Trophoblast cell (in vitro differentiated cells and primary cell): ENCODE measurements at regions not wholly inside any gene's neighbourhood (a gene's known extent, or its start where the extent isn't known, plus 50 kb on each side); places are given as distances from the start of the nearest gene placed in this dataset.

Experiments
- DNase-seq, 2 donors: peaks; one replicate each; pipeline ENCODE4 v3.0.0-alpha.2; 2016
- H2AFZ ChIP-seq: 2 replicates; pipeline ENCODE4 v1.6.1; 2013; ENCODE audit warnings: low read length, moderate library complexity, mild to moderate bottlenecking; ENCODE audit not compliant: insufficient read depth, poor library complexity
- H2AK5ac ChIP-seq: 2 replicates; pipeline ENCODE4 v1.6.1; 2013; ENCODE audit warnings: mild to moderate bottlenecking, low read length
- H2BK120ac ChIP-seq: 2 replicates; pipeline ENCODE4 v1.6.1; 2013; ENCODE audit warnings: low read length, mild to moderate bottlenecking, moderate library complexity; ENCODE audit not compliant: insufficient read depth, poor library complexity
- H2BK12ac ChIP-seq: 2 replicates; pipeline ENCODE4 v1.6.1; 2013; ENCODE audit warnings: mild to moderate bottlenecking, low read length, moderate library complexity
- H2BK5ac ChIP-seq: 2 replicates; pipeline ENCODE4 v1.6.1; 2013; ENCODE audit warnings: low read length, low read depth, moderate library complexity, mild to moderate bottlenecking; ENCODE audit not compliant: poor library complexity
- H3K14ac ChIP-seq: 2 replicates; pipeline ENCODE4 v1.6.1; 2013; ENCODE audit warnings: mild to moderate bottlenecking, low read length
- H3K18ac ChIP-seq: 2 replicates; pipeline ENCODE4 v1.6.1; 2013; ENCODE audit warnings: mild to moderate bottlenecking, low read length
- H3K23ac ChIP-seq: 2 replicates; pipeline ENCODE4 v1.6.1; 2013; ENCODE audit warnings: low read length
- H3K27ac ChIP-seq: 2 replicates; pipeline ENCODE4 v1.5.1; 2013; ENCODE audit warnings: low read depth, mild to moderate bottlenecking, inconsistent platforms, low read length, moderate library complexity
- H3K27me3 ChIP-seq: 2 replicates; pipeline ENCODE4 v1.6.1; 2013; ENCODE audit warnings: inconsistent platforms, mild to moderate bottlenecking, low read length, moderate library complexity; ENCODE audit not compliant: insufficient read depth
- H3K36me3 ChIP-seq, 2 experiments: 1 replicate in 1 of 2; 2 replicates in 1 of 2; pipeline ENCODE4 v1.6.1; 2013; ENCODE audit warnings: low read length in 2 of 2, mild to moderate bottlenecking in 2 of 2, moderate library complexity in 1 of 2; ENCODE audit not compliant: insufficient read depth in 2 of 2, control insufficient read depth in 1 of 2
- H3K4ac ChIP-seq: 2 replicates; pipeline ENCODE4 v1.6.1; 2013; ENCODE audit warnings: low read depth, mild to moderate bottlenecking, low read length, moderate library complexity
- H3K4me1 ChIP-seq, 2 experiments: 1 replicate in 1 of 2; 2 replicates in 1 of 2; pipeline ENCODE4 v1.6.1; 2013; ENCODE audit warnings: low read length in 2 of 2, mild to moderate bottlenecking in 2 of 2, moderate library complexity in 1 of 2; ENCODE audit not compliant: insufficient read depth in 2 of 2, control insufficient read depth in 1 of 2
- H3K4me2 ChIP-seq: 2 replicates; pipeline ENCODE4 v1.6.1; 2013; ENCODE audit warnings: inconsistent platforms, mild to moderate bottlenecking, low read length, moderate library complexity
- H3K4me3 ChIP-seq: 2 replicates; pipeline ENCODE4 v1.5.1; 2013; ENCODE audit warnings: mild to moderate bottlenecking, low read depth, low read length, inconsistent platforms
- H3K79me1 ChIP-seq: one replicate; pipeline ENCODE4 v1.6.1; 2013; ENCODE audit warnings: low read length
- H3K79me2 ChIP-seq: 2 replicates; pipeline ENCODE4 v1.6.1; 2013; ENCODE audit warnings: low read length, mild to moderate bottlenecking; ENCODE audit not compliant: control insufficient read depth, insufficient read depth, poor library complexity
- H3K9ac ChIP-seq: 2 replicates; pipeline ENCODE4 v1.6.1; 2013; ENCODE audit warnings: mild to moderate bottlenecking, low read length
- H3K9me3 ChIP-seq: 2 replicates; pipeline ENCODE4 v1.6.1; 2013; ENCODE audit warnings: low read depth, mild to moderate bottlenecking, control low read depth, inconsistent platforms, low read length; ENCODE audit not compliant: insufficient read depth
- H4K12ac ChIP-seq: 2 replicates; pipeline ENCODE4 v1.6.1; 2013; ENCODE audit warnings: low read depth, mild to moderate bottlenecking, low read length, moderate library complexity
- H4K8ac ChIP-seq: 2 replicates; pipeline ENCODE4 v1.6.1; 2013; ENCODE audit warnings: low read depth, mild to moderate bottlenecking, low read length, moderate library complexity
- H4K91ac ChIP-seq: one replicate; pipeline ENCODE4 v1.6.1; 2013; ENCODE audit warnings: low read depth, mild to moderate bottlenecking, low read length, moderate library complexity
- WGBS: extraction: QIAGEN DNeasy Blood & Tissue Kit; methylation state at CpG from one replicate; pipeline ENCODE4 v1.1.7; 2013; ENCODE audit warnings: missing lambda C conversion rate; ENCODE audit not compliant: insufficient read length, insufficient coverage; ENCODE audit errors: extremely low coverage; 5-methylcytosine and 5-hydroxymethylcytosine counted together

- no peaks in the 10 kb centered on the region for H3K79me1 ChIP-seq
- no peaks in the 10 kb centered on the region for H3K27me3 ChIP-seq
- no peak overlapping the region for H3K9ac ChIP-seq
- no peak overlapping the region for H3K4ac ChIP-seq
- no peaks in the 10 kb centered on the region for H3K36me3 ChIP-seq
- DNase-seq, result no peak
- no peak overlapping the region for H2BK5ac ChIP-seq
- H2AFZ ChIP-seq, result no peak overlapping the region
- H3K79me2 ChIP-seq, result no peaks in the 10 kb centered on the region
- peaks cover 7% of the 10 kb centered on the region for H3K9me3 ChIP-seq
- no peak overlapping the region for H4K8ac ChIP-seq
- no peak overlapping the region for H3K23ac ChIP-seq
- H3K27ac ChIP-seq, result no peak overlapping the region
- no peak overlapping the region for H3K14ac ChIP-seq
- WGBS, result no CpG with 5 or more reads among the region's 4 CpGs
- no peak overlapping the region for H2AK5ac ChIP-seq
- H3K4me1 ChIP-seq, result no peaks in the 10 kb centered on the region
- H3K18ac ChIP-seq, result no peak overlapping the region
- no peak overlapping the region for H3K4me3 ChIP-seq
- no peak overlapping the region for H2BK120ac ChIP-seq
- H2BK12ac ChIP-seq, result no peak overlapping the region
- no peak overlapping the region for H4K91ac ChIP-seq
- H3K4me2 ChIP-seq, result no peak overlapping the region
- no peak overlapping the region for H4K12ac ChIP-seq
Observed at GRCh38 chr1:11377954-11378353, 101.0 kb upstream of the DISP3 start.

GRCh38 chr1:11379851-11380250 is 99.1 kb upstream of the DISP3 start:
- WGBS, result no CpG with 5 or more reads among the region's 8 CpGs
- Histone ChIP-seq H2AFZ (no peak overlapping the region), H3K9me3 (no peaks in the 10 kb centered on the region), H2BK120ac (no peak overlapping the region), H3K9ac (no peak overlapping the region), H4K12ac (no peak overlapping the region), H3K27me3 (no peaks in the 10 kb centered on the region), H3K4ac (no peak overlapping the region), H3K23ac (no peak overlapping the region), H2AK5ac (no peak overlapping the region), H3K79me1 (no peaks in the 10 kb centered on the region), H3K4me2 (no peak overlapping the region), H3K4me1 (no peaks in the 10 kb centered on the region), H2BK5ac (no peak overlapping the region), H3K27ac (no peak overlapping the region), H3K14ac (no peak overlapping the region), H3K4me3 (no peak overlapping the region), H4K8ac (no peak overlapping the region), H4K91ac (no peak overlapping the region), H3K36me3 (no peaks in the 10 kb centered on the region), H3K79me2 (no peaks in the 10 kb centered on the region), H2BK12ac (no peak overlapping the region), H3K18ac (no peak overlapping the region)
- no peak for DNase-seq

- no CpG with 5 or more reads among the region's 5 CpGs for WGBS
- no peak overlapping the region for H2BK12ac ChIP-seq
Observed at GRCh38 chr1:11380500-11380899, 98.5 kb upstream of the DISP3 start.

GRCh38 chr1:11383553-11384169 is 95.3 kb upstream of the DISP3 start:
- Histone ChIP-seq H2AFZ (no peak overlapping the region), H3K23ac (no peak overlapping the region), H2BK12ac (no peak overlapping the region), H3K14ac (no peak overlapping the region), H3K9me3 (no peaks in the 10 kb centered on the region), H3K79me2 (no peaks in the 10 kb centered on the region), H3K9ac (no peak overlapping the region), H2AK5ac (no peak overlapping the region), H2BK5ac (no peak overlapping the region), H3K4me2 (no peak overlapping the region), H3K27me3 (no peaks in the 10 kb centered on the region), H3K4me1 (no peaks in the 10 kb centered on the region), H3K4me3 (no peak overlapping the region), H3K4ac (no peak overlapping the region), H4K8ac (no peak overlapping the region), H3K79me1 (no peaks in the 10 kb centered on the region), H4K91ac (no peak overlapping the region), H2BK120ac (no peak overlapping the region), H3K27ac (no peak overlapping the region), H3K36me3 (no peaks in the 10 kb centered on the region), H4K12ac (no peak overlapping the region), H3K18ac (no peak overlapping the region)
- no CpG with 5 or more reads among the region's 10 CpGs for WGBS
- DNase-seq, result no peak

More at GRCh38 chr1:11380500-11380899, 98.5 kb upstream of the DISP3 start:
- H2BK120ac ChIP-seq, result no peak overlapping the region
- H3K79me1 ChIP-seq, result no peaks in the 10 kb centered on the region
- H3K4me1 ChIP-seq, result no peaks in the 10 kb centered on the region
- H3K9ac ChIP-seq, result no peak overlapping the region
- no peak for DNase-seq
- H3K23ac ChIP-seq, result no peak overlapping the region
- H3K14ac ChIP-seq, result no peak overlapping the region
- H3K79me2 ChIP-seq, result no peaks in the 10 kb centered on the region
- no peak overlapping the region for H3K18ac ChIP-seq
- H3K27me3 ChIP-seq, result no peaks in the 10 kb centered on the region
- no peaks in the 10 kb centered on the region for H3K9me3 ChIP-seq
- H4K8ac ChIP-seq, result no peak overlapping the region
- H3K4me2 ChIP-seq, result no peak overlapping the region
- no peak overlapping the region for H4K12ac ChIP-seq
- no peak overlapping the region for H3K4ac ChIP-seq
- no peak overlapping the region for H2AFZ ChIP-seq
- H2AK5ac ChIP-seq, result no peak overlapping the region
- no peak overlapping the region for H3K4me3 ChIP-seq
- no peak overlapping the region for H4K91ac ChIP-seq
- H3K36me3 ChIP-seq, result no peaks in the 10 kb centered on the region
- no peak overlapping the region for H2BK5ac ChIP-seq
- no peak overlapping the region for H3K27ac ChIP-seq
